Tibial nerve (tissue), 4 donors: ENCODE measurements at regions not wholly inside any gene's neighbourhood (a gene's known extent, or its start where the extent isn't known, plus 50 kb on each side); places are given as distances from the start of the nearest gene placed in this dataset.

Experiments
- DNase-seq, 2 donors: peaks; one replicate each; pipeline ENCODE4 v3.0.0-alpha.2; 2019; ENCODE audit warnings: low spot score in 2 of 2
- H3K27ac ChIP-seq, 4 donors: fragments of 200-600 bp; sonication (generic) in 3 of 4; one replicate each; pipeline ENCODE4 v1.5.1; 2017 to 2019; ENCODE audit warnings: mild to moderate bottlenecking in 1 of 4
- H3K27me3 ChIP-seq, 2 donors: fragments of 200-600 bp; sonication (generic) in 1 of 2; one replicate each; pipeline versions ENCODE4 v1.5.1 to v1.6.0; 2017 to 2019
- H3K36me3 ChIP-seq, 3 donors: fragments of 200-600 bp; sonication (generic); one replicate each; pipeline ENCODE4 v1.5.1; 2018 to 2019
- H3K4me1 ChIP-seq, 4 donors: fragments of 200-600 bp; sonication (generic) in 3 of 4; one replicate each; pipeline ENCODE4 v1.5.1; 2017 to 2019
- H3K4me3 ChIP-seq, 4 donors: fragments of 200-600 bp; sonication (generic) in 3 of 4; one replicate each; pipeline ENCODE4 v1.5.1; 2017 to 2019; ENCODE audit warnings: mild to moderate bottlenecking in 1 of 4, moderate library complexity in 1 of 4
- H3K9me3 ChIP-seq, 4 donors: fragments of 200-600 bp; sonication (generic) in 3 of 4; one replicate each; pipeline ENCODE4 v1.5.1; 2017 to 2019
- CTCF ChIP-seq, 5 experiments: fragments of 200-600 bp in 3 of 5; fragments of 450-650 bp in 2 of 5; sonication (generic) in 3 of 5; IDR thresholded peaks; one replicate each; pipeline ENCODE4 v1.5.1; 2016 to 2019; ENCODE audit warnings: antibody characterized with exemption in 5 of 5, mild to moderate bottlenecking in 3 of 5, moderate library complexity in 2 of 5
- EP300 ChIP-seq, 2 donors: sonication (generic); formaldehyde crosslinking; IDR thresholded peaks; one replicate each; pipeline ENCODE4 v1.6.1; 2017; ENCODE audit warnings: antibody characterized with exemption in 2 of 2, mild to moderate bottlenecking in 1 of 2
- POLR2A ChIP-seq, 2 donors: fragments of 450-650 bp; IDR thresholded peaks; one replicate each; pipeline ENCODE4 v1.6.1; 2017; ENCODE audit warnings: antibody characterized with exemption in 2 of 2, mild to moderate bottlenecking in 2 of 2, moderate library complexity in 2 of 2
- WGBS, 2 donors: methylation state at CpG; one replicate each; pipeline ENCODE4 v1.1.5; 2018; 5-methylcytosine and 5-hydroxymethylcytosine counted together

- Histone ChIP-seq H3K36me3 (no peaks in the 10 kb centered on the region), H3K4me3 (no peak overlapping the region), H3K9me3 (peaks cover 0 to 23% (median 0%) of the 10 kb centered on the region in 4 donors), H3K4me1 (no peaks in the 10 kb centered on the region), H3K27ac (no peak overlapping the region), H3K27me3 (no peaks in the 10 kb centered on the region)
- no peak for DNase-seq
- WGBS, 2 donors: 58 to 61% methylated on average over 13 of the region's 13 CpGs
- TF ChIP-seq EP300 (IDR thresholded peaks at IDR 0.05) (no peak), CTCF (IDR thresholded peaks at IDR 0.05) (no peak), POLR2A (IDR thresholded peaks at IDR 0.05) (no peak)
Measured at GRCh38 chr22:27494785-27495184, 306.8 kb downstream of the MN1 start.

GRCh38 chr22:27495325-27495724 lies 306.2 kb downstream of the MN1 start:
- H3K27me3 ChIP-seq: no peaks in the 10 kb centered on the region
- no peaks in the 10 kb centered on the region for H3K36me3 ChIP-seq
- H3K4me1 ChIP-seq: no peaks in the 10 kb centered on the region
- 83 to 87% methylated on average over 8 of the region's 8 CpGs for WGBS, 2 donors
- no peak overlapping the region for H3K4me3 ChIP-seq
- H3K9me3 ChIP-seq: peaks cover 0 to 23% (median 0%) of the 10 kb centered on the region in 4 donors
- TF ChIP-seq EP300 (IDR thresholded peaks at IDR 0.05) (no peak), POLR2A (IDR thresholded peaks at IDR 0.05) (no peak), CTCF (IDR thresholded peaks at IDR 0.05) (no peak)
- no peak for DNase-seq
- no peak overlapping the region for H3K27ac ChIP-seq

GRCh38 chr22:27499121-27499520 lies 302.4 kb downstream of the MN1 start:
- no peak overlapping the region for H3K4me3 ChIP-seq
- H3K9me3 ChIP-seq: no peaks in the 10 kb centered on the region
- H3K4me1 ChIP-seq: no peaks in the 10 kb centered on the region
- H3K36me3 ChIP-seq: no peaks in the 10 kb centered on the region
- 29 to 50% methylated on average over 10 to 11 of the region's 13 CpGs for WGBS, 2 donors
- DNase-seq: no peak
- no peak overlapping the region for H3K27ac ChIP-seq
- TF ChIP-seq EP300 (IDR thresholded peaks at IDR 0.05) (no peak), CTCF (IDR thresholded peaks at IDR 0.05) (no peak), POLR2A (IDR thresholded peaks at IDR 0.05) (no peak)
- H3K27me3 ChIP-seq: no peaks in the 10 kb centered on the region

- Histone ChIP-seq H3K27me3 (no peaks in the 10 kb centered on the region), H3K9me3 (no peaks in the 10 kb centered on the region), H3K4me1 (no peaks in the 10 kb centered on the region), H3K36me3 (no peaks in the 10 kb centered on the region), H3K27ac (no peak overlapping the region), H3K4me3 (no peak overlapping the region)
- no peak for TF ChIP-seq CTCF (IDR thresholded peaks at IDR 0.05)
- TF ChIP-seq POLR2A (IDR thresholded peaks at IDR 0.05): no peak
- TF ChIP-seq EP300 (IDR thresholded peaks at IDR 0.05): no peak
- WGBS, 2 donors: 78 to 84% methylated on average over 9 of the region's 9 CpGs
- no peak for DNase-seq
Measured at GRCh38 chr22:27501191-27501936, 300.2 kb downstream of the MN1 start.

- peaks cover 0 to 4% (median 0%) of the 10 kb centered on the region in 4 donors for H3K4me1 ChIP-seq
- TF ChIP-seq CTCF (IDR thresholded peaks at IDR 0.05) (no peak), EP300 (IDR thresholded peaks at IDR 0.05) (no peak), POLR2A (IDR thresholded peaks at IDR 0.05) (no peak)
- no peaks in the 10 kb centered on the region for H3K36me3 ChIP-seq
- no peak overlapping the region for H3K4me3 ChIP-seq
- H3K27ac ChIP-seq: no peak overlapping the region
- H3K27me3 ChIP-seq: no peaks in the 10 kb centered on the region
- no peaks in the 10 kb centered on the region for H3K9me3 ChIP-seq
- WGBS, 2 donors: 83 to 97% methylated on average over 4 of the region's 4 CpGs
- DNase-seq: no peak
Measured at GRCh38 chr22:27502327-27502726, 299.2 kb downstream of the MN1 start.
